ENCODE measurements at regions not wholly inside any gene's neighbourhood (a gene's known extent, or its start where the extent isn't known, plus 50 kb on each side); places are given as distances from the start of the nearest gene placed in this dataset.

DNA sequence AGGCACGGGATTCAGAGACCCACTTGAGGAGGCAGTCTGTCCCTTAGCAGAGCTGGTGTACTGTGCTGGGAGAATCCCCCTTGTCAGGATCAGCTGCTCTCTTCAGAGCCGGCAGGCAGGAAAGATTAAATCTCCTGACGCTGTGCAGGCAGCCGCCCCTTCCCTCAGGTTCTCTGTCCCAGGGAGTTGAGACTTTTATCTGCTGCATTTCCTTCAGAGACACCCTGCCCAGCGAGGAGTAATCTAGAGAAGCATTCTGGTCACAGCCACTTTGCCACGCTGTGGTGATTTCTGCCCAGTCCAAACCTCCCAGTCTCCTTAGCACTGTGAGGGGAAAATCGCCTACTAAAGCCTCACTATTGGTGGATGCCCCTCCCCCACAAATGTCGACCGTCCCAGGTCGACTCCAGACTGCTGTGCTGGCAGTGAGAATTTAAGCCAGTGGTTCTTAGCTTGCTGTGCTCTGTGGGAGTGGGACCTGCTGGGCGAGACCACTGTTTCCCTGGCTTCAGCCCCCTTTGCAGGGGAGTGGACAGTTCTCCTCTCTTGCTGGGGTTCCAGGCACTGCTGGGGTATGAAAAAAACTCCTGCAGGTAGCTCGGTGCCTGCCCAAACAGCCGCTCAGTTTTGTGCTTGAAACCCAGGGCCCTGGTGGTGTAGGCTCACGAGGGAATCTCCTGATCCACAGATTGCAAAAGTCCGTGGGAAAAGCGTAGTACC is 265.4 kb downstream of the ZWINT start:
- TF ChIP-seq, protein P1, sequence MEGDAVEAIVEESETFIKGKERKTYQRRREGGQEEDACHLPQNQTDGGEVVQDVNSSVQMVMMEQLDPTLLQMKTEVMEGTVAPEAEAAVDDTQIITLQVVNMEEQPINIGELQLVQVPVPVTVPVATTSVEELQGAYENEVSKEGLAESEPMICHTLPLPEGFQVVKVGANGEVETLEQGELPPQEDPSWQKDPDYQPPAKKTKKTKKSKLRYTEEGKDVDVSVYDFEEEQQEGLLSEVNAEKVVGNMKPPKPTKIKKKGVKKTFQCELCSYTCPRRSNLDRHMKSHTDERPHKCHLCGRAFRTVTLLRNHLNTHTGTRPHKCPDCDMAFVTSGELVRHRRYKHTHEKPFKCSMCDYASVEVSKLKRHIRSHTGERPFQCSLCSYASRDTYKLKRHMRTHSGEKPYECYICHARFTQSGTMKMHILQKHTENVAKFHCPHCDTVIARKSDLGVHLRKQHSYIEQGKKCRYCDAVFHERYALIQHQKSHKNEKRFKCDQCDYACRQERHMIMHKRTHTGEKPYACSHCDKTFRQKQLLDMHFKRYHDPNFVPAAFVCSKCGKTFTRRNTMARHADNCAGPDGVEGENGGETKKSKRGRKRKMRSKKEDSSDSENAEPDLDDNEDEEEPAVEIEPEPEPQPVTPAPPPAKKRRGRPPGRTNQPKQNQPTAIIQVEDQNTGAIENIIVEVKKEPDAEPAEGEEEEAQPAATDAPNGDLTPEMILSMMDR (IDR thresholded peaks at IDR 0.05): no peak
- TF ChIP-seq POLR2A (IDR thresholded peaks at IDR 0.05) (no peak), EP300 (IDR thresholded peaks at IDR 0.05) (no peak), POLR2AphosphoS5 (IDR thresholded peaks at IDR 0.05) (no peak)

Data from sigmoid colon (tissue), 4 donors.